ENCODE measurements at regions not wholly inside any gene's neighbourhood (a gene's known extent, or its start where the extent isn't known, plus 50 kb on each side); places are given as distances from the start of the nearest gene placed in this dataset.
"Not testable (repeated sequence)": the region's sequence is repeated elsewhere in the genome, so short reads cannot be mapped to it uniquely, and the experiment has no call there.

DNA sequence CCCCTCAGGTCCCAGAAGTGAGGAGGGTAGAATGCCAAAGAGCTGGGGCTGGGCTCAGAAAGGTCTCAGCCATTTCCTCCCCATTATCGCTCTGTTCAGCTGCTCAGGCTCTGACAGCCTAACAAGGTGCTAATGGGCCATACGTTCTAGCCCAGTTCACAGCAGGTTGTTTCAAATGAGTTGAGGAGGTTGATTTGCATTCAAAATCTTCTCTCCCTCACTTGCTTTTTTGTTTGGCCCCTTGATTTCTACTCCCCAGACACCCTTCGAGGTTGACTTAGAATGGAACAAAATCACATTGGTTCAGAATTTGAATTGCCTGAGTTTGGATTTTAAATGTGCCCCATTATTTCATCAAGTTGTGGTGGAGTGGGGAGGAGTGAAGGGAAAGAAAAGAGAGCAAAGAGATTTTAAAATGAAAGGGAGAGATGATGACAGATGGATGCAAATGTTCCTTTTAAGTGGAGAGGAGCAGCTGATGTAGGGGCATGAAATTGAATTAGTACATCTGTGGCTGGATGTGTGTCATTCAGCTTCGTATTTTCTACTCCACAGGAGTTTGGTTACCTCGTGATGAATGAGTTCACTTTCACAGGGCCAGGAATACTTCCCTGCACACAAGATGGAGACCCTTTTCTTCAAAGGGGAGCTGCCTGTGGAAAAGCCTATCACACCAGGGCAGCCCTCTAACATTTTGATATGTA is 425.8 kb upstream of the CAMK1G start:
- no peak for DNase-seq

DNA sequence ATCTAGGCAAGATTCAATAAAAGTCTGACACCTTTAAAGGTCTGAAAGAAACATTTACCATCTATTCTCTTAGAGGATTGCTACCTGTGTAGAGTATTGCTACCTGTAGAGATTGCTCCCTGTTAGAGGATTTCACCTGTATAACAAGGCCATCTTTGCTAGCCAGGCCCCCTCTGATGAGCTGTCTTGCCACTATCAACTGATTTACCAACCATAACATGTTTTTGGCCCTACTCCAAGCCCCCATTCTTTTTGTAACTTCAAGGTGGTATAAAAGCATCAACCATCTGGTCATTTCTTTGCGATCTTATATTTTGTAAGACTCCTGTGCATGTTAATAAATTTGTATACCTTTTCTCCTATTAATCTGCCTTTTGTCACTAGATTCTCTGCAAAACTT is 424.7 kb upstream of the CAMK1G start:
- no peak for DNase-seq

DNA sequence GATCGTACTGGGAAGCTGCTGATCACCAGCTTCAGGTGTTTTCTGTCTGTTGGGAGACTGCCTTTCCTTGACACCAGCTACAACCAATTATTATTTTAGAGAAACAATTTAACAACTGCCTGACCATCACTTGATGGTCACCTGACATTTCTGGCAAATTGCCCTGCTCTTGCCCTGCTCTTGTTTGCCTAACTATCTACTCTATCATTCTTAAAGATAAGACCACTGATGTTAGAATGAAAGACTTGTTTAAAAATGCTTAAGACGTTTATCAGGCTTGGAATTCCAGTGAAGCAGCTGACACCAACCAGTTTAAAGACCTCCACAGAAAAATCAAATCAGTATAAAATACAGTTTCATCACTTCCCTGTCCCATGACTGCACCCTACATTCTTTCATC is 423.3 kb upstream of the CAMK1G start:
- no peak for DNase-seq

DNA sequence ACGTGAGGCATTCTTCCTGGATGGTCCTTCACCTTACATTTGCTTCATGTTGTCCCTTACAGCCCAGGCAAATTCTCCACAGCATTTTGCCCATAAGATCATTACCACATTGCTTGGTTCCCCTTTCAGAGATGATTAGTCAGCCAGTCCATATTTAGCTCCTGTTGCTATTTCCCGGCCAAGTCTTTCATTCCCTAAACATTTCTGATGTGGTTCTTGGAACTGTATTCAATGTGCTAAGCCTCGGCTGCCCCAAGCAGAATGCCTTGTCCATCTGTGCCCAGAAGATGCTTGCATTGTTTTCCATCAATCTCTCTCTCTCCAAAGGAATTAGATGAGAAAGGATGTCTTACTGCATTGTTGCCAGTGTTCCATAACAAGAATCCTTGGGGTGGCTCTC is 420.9 kb upstream of the CAMK1G start:
- DNase-seq = no peak

DNA sequence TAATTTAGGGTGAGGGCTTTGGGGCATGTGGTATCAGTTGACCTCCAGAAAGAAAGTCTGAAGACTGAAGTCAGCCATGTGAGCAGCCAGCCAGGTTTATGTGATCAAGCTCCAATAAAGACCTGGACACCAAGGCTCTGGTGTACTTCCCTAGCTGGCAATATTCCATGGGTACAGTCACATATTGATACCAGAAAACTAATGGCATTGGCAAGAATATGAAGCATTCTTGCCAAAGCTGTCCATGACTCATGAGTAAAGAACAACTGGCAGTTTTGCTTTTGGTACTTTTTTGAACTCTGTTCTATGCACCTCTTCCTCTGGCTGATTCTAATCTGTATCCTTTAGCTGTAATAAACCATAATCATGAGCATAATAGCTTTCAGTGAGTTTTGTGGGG is 415.3 kb upstream of the CAMK1G start:
- no peak for DNase-seq

DNA sequence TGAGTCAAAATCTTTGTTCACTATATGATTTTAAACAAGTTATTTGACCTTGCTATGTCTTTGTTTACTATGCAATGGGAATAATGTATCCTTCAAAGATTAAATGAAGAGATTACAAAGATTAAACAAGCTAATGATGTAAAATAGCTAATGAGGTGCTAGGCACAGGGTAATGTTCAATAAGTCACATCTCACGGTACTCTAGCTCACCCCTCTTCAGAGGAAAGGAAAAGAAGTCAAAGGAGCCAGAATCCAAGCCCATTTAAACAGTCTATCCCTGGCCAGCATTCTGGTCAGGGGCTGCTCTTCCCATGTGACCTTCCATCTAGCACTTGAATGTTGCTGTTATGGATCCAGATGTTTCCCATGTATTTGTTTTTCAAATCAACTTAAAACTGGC is 412.4 kb upstream of the CAMK1G start:
- no peak for DNase-seq

DNA sequence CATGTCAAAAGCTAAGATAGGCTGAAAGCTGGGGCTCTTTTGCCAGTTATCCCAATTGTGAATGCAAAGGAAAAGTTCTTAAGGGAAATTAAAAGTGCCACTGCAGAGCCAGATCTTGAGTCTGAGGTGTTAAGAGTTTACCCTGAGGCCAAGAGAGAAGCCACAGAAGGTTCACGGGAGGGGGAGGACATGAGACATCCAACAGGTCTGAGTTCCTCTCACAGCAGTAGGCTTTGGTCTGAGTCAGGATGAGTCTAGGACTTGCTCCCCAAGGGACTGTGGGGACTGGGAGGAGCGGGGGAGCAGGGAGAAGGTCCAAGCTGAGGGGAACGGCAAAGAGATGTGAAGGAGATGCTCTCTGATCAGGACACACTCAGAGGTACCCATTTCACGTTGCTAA is 411.2 kb upstream of the CAMK1G start:
- no peak for DNase-seq

DNA sequence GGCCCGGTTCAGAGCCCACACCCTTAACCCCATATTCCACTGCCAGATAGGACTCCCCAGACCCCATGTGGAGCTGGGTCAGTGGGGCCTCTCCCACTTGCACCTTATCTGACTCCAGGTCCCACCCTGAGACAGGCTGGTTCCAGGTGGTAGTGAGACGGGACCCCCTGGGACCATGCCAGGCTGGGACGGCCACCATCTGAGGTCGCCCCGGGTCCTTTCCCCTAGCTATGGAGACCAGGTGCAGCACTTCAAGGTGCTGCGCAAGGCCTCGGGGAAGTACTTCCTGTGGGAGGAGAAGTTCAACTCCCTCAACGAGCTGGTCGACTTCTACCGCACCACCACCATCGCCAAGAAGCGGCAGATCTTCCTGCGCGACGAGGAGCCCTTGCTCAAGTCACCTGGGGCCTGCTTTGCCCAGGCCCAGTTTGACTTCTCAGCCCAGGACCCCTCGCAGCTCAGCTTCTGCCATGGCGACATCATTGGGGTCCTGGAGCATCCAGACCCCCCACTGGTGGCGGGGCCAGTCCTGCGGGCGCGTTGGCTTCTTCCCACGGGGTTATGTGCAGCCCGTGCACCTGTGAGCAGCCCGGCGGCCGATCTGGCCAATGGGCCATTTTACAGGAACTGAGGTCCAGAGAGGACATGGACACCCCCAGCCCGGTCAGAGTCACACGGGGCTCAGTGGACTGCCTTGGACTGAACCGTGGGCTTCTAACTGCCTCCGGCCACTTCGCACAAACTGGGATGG is 410.5 kb upstream of the CAMK1G start:
- not testable (repeated sequence) for DNase-seq

DNA sequence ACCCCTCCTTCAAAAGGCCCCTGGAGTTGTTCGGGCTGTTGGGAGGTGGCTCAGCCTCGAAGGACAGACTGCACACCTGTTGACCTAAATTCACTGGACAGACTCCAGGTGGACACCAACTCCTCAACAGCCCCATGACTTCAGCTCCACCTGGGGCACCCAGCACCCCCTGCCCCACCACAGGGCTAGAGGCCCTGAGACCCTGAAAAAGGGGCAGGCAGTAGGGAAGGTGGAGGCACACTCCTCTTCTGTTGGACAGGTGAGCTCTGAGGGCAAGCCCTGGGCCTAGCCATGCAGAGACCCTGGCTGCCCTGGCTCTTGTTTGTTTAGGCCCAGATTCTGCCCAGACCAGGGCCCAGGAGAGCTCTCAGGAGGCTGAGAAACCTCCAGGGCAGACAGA is 409.7 kb upstream of the CAMK1G start:
- DNase-seq = not testable (repeated sequence)

DNA sequence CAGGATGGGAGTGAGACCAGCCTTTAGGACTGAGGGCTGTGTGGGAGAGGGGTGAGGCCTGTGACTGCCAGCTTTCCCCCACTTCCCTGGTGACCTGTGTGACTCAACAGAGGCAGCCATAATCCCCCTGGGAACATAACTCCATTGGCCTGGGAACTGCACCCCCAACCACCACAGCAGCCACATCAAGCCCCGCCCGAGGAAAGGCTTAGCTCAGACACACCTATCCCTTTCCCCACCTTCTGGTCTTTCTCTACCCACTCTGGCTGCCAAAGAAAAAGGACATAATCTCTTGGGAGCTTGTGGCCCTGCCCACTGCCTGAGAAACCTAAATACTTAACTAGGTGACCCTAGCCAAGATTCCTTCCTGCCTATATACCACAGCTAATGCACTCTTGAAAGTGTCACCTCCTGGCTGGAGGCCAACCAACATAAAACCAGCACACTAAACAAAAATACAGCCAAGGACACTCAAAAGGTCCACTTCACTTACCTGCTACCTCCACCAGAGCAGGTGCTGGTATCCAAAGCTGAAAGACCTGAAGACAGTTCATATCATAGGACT is 406.6 kb upstream of the CAMK1G start:
- DNase-seq = no peak

DNA sequence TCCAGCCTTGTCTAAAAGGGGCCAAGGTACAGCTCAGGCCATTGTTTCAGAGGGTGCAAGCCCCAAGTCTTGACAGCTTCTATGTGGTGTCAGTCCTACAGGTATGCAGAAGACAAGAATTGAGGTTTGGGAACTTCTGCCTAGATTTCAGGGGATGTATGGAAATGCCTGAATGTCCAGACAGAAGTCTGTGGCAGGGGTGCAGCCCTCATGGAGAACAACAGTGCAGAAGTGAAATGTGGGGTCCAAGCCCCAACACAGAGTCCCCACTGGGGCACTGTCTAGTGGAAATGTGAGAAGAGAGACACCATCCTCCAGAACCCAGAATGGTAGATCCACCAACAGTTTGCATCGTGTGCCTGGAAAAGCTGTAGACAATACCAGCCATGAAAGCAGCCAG is 400.3 kb upstream of the CAMK1G start:
- no peak for DNase-seq

DNA sequence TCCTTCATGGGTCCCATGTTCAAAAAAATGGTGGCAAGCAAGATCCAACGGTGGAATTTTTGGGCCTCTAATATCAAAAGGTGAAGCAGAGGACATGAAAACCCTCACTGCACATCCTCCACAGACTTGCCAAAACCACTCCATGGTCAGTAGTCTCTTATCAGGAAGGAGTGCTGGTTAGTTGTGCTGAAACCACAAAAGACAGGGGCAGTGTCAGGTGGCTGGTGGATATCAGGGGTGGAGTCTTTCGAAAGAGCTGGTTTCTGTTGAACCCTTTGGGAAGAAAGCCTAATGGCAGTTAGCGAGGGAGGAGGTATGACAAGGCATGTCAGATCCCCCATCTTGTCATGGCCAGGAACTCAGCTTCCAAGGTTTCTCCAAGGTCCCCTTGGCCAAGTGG is 395.9 kb upstream of the CAMK1G start:
- no peak for DNase-seq

DNA sequence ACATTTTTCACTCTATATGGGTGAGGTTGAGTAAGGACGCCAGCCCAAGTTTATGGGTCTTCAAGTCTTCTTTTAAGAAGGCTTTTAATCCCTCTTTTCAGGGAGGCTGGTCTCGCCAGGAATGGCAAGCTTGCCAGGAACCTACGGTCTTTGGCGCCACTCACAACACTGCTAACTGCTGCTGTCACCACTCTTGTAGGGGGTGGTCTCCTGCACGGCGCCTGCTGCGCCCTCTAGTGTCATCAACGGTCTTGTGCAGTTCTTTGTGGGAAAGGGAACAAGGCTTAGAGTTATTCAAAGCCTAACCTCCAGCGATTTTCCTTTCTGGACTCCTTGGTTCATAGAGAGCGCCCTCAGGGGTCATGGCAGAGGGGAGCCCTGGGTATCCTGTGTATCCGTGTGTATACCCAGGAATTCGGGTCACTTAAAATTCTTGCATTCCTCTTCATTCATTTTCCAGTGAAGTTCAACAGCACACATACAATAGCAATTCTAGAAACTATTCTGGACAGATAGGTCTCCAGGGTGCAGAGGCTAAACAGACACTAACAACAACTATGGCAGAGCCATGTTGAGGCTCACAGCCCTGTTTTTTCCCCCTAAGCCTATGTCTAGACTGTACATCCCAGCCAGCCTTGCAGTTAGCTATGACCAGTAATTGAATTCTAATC is 392.8 kb upstream of the CAMK1G start:
- peak; percentile 16 to 24 for DNase-seq

DNA sequence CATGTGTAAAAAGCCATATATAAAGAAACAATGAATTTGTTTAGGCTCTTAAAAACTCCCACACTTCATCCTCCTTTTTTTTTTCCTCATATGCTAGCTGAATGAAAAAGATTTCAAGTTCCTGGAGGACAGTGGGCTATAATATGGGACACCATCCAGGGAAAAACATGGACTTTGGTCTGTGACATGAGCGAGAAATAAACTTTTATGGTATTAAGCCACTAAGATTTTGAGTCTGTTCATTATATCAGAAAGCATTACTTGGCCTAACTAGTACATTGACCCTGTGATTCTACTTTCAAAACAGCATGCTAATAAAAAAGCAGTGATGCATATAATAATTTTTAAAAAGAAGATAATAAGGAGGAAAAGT is 392.3 kb upstream of the CAMK1G start:
- DNase-seq = no peak

DNA sequence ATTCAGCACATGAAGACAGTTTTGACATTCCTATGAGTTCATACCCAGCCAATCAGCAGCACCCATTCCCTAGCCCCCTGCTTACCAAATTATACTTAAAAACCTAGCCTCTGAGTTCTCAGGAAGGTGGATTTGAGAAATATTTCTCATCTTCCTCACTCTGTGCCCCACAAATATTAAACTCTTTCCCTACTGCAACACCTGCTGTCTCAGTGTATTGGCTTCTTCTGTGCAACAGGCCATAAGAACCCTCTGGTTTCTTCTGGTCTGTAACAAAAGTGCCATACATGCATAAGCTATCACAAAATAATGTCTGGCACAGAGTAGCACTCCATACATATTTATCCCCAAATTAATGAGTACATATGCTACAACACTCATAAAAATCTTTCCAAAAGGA is 387.4 kb upstream of the CAMK1G start:
- no peak for DNase-seq

DNA sequence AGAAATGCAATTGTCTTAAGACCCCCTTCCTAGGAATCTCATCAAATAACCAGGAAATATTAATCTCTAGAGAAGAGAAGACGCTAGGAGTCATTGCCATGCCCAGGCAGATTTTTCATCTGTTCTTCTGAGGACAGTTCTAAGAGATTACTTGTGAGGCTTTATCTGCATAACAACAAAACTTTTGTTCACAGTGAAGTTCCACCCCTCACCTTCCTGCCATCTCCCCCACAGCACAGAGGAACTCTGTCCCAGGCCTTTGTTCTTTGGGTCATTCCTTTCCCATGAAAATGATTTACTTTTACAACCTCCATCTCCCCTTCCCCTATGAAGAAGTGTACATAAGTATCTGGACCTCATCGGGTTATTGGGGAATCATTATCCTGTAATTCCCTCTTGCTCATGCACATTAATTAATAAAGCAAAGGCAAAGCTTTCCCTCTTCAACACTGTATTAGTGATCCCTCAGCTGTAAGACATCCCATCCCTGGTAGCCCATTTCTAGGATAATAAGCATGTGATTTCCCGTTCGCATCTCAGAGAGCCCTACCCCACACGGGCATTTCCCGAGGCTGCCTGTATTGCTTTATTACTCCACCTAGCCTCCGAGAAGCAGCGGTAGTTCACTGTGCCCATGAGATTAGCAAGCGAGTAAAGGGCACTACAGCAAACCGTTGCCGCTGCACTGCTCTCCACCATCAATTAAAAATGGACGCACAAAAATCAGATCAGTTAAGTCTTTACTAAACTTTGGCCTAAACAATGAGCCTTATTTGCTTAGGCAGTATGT is 384.4 kb upstream of the CAMK1G start:
- no peak for DNase-seq

DNA sequence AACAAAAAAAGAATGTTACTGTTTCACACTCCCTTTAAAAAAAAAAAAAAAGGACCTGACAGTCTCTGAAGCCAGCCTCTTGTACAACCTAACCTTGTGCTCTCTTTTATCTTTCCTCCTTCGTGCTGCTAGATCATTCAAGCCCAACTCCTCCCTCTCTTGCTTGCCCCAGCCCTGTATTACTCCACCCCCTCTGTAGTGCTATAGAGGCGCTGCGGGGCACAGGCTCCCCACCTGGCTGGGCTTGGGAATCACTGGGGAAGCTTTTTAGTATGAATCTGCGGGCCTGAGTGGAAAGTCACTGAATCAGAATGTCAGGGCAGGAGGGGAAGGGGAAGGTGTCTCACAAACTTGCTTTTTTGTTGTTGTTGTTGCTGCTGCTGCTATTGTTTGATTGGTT is 383.7 kb upstream of the CAMK1G start:
- no peak for DNase-seq

DNA sequence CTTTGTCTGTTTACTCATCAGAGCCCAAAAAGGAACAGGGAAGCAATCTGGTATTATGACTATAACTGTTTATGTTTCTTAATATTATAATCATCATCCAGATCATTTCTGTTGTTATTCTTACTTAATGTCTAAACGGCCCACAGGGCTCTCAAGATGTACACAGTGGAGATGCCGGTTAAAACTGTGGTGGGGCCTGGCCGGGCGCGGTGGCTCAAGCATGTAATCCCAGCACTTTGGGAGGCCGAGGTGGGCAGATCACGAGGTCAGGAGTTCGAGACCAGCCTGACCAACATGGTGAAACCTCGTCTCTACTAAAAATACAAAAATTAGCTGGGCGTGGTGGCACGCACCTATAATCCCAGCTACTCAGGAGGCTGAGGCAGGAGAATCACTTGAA is 381.2 kb upstream of the CAMK1G start:
- not testable (repeated sequence) for DNase-seq

DNA sequence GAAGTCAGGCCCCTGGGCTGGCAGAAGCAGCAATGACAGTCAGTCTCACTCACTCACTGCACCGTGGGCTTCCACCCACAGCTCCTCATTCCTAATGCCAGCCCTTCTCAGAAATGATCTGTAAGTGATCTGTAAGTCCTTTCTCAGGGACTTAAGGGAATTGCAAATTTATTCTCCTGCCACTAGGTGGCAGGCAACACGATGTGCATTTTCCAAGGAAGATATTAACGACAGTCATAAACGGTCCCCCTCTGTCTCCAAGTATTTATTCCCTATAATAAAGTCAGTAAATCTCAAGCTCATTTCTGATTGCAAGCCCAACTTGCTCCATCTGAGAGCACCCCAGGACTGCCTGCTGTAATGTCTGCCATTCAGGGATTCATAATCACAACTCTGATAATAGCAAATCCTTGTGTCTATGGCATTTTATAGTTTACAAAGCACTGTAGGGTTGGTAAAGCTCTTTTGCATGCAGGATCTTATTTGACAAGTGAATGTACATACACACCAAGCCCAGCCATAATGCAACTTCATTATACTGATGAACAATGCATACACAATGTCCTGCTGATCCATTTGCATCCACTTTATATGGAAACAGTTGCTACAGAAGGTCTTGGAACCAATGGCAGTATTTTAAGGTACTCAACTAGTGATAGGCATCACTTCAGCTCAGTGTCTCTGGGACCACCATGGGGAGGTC is 380.5 kb upstream of the CAMK1G start:
- peak; percentile 0 to 6 for DNase-seq

DNA sequence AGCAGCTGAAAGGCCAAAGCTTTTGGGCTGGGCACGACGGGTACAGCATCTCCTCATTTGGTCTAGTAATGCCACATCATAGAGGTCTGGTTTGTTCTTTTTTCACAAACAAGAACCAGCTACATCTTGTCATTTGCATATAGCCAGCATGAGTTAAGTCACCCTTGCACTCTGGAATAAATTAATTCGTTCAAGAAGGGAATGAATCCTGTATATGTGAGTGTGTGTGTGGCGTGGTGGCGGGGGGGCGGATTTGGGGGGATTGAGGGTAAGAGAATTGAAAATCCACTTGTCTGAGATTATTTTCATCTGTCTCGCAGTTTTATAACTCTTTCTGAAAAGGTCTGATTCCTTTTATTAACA is 380.0 kb upstream of the CAMK1G start:
- no peak for DNase-seq

DNA sequence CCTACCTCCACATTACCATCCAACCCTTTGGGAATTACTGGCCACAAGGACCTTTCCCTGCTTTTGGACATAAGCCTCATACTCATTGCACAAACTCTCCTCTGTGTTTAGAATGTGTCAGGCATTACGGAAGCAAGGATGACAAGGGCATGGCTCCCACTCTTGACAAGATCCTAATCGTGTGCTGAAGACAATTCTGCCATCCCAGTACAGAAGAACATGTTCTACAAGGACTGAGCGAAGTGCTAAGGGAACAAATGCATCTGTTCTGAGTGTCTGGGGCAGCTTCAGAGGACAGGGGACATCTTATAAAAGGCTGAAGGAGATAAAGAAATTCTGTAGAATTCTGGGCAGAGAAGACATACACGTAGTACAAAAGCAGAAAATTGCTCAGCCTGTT is 378.5 kb upstream of the CAMK1G start:
- DNase-seq = no peak

DNA sequence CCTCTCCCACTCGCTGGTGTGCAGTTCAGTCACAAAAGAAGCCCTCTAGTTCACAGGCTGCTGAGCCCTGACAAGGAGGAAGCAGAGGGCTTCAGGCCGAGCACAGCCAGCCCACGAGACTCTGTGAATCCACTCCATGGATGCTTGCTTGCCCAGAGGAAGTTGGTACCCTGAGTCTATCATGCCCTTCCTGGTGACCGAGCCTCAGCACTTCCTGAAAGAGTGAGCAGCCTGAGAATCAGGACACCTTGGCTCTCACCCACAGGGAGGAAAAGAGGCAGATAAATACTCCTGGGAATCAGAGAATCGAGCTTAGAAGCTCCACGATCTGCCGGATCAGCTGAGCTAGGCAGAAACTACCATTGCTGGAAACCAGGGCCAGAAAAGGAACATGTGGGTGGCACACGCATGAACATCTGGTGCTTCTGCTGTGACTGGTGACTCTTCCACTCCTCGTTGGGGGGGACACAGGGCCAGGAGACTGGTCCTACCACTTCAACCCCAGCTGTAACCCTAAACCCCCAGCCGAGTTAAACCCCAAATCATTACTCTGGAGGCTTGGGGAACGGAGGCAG is 376.3 kb upstream of the CAMK1G start:
- DNase-seq = no peak

Data from activated CD4-positive, alpha-beta T cell treated with anti-CD3 and anti-CD28 coated beads, Interleukin-2, amount 50 U/mL, for 48 hours (primary cell).